Inflammatory macrophage treated with lipopolysaccharide for 4 hours (primary cell): ENCODE measurements at regions not wholly inside any gene's neighbourhood (a gene's known extent, or its start where the extent isn't known, plus 50 kb on each side); places are given as distances from the start of the nearest gene placed in this dataset.

Experiments used
- DNase-seq: peaks from one replicate; pipeline ENCODE4 v3.0.0-alpha.2; 2020

DNA sequence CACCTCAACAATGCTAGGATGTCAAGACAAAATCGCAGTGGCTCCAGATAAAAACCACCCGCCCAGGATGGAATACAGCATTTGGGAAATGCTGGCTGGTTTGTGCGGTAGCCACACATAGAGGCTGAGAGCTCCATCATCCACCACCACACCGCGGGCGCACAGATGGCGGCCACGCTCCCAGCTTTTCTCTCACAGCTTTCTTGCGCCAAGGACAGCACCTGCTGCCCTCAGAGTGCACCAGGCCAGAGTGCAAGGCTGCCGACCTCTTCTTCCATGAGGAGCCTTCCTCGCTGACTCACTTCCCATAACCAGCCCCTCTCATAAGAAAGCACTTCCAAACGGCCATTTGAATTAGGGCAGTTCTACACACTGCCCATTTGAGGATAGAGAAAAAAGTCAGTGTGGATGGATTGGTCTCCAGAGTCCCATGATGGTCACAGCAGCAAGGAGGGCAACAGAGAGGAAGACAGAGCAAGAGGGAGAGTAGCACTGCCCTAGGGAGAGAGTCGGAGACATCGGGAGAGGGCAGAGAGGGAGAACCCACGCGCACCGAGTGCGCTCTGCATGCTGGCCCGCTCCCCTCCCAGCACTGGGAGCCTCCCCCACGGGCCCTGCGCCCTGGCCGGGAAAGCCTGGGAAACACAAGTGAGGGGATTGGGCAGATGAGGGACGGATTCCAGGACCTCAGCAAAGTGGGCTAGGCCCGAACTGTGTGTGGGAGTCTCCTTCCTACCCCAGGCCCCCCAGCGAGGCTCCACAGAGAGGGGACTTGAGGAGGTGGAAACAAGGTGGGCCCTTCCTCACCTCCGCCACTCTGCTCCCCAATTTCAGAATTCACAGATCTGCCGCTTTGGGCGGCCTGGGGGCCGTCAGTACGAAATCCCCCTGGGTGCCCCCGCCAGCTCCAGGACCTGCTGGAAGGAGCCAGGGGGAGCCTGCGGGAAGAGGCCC lies 156.9 kb downstream of the USP12 start:
- DNase-seq, result no peak

DNA sequence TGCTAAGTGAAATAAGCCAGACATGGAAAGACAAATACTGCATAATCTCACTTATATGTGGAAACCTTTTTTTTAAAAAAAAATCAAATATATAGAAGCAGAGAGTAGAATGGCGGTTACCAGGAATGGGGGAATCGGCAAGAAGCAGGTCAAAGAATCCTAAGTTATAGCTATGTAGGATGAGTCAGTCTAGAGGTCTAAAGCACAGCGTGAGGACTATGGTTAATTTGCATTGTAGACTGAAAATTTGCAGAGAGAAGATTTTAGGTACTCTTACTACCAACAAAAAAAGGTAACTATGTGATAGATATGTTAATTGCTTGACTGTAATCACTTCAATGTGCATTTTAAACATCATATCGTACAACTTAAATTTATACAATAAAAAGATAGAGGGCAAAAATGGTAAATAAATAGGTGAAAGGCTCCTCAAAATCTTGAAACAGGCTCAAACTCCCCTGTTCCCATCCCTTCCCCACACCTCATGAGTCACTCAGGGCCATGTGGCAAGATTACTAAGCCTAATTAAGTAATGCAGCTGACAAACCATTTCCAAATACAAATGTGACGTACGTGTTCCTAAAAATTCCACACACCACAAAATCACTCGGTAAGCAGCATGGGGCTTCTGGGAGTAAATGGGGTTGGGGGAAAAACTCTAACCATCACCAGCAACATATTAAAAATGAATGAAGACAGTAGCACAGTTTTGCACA lies 159.0 kb downstream of the USP12 start:
- peak; percentile 85 for DNase-seq

DNA sequence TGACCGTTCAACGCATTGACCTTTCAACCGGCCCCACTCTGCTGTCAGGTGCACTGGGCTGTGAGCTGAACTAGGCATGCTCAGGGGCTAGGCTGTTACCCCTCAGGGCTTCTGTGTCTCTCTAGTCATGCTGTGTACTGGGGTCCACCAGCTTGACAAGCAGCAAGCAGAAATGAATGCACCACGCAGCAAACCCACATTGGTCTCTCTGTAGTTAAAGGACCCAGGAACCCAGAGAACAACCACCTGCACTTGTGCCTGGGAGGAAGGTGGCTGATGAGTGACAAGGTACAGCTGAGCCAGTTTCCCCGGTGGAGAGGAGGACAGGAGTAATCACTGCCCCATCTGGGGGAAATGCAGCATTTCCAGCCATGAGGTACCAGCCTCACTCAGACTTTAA lies 159.9 kb downstream of the USP12 start:
- DNase-seq, result no peak

DNA sequence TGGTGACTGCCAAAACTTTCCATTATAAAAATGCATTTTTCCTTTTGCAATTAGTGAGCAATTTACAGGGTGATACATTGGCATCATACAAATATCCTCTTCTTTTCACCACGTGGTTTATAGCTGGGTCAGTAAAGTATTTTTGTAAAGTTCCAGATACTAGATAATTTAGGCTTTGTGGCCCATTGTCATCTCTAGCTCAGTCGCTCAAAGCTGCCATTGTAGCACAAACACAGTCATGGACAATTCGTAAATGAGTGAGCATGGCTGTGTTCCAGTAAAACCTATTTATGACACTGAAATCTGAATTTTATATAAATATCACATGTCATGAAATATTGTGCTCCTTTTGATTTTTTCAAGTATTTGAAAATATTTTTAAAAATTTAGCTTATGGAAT lies 162.9 kb downstream of the USP12 start:
- DNase-seq, result no peak

DNA sequence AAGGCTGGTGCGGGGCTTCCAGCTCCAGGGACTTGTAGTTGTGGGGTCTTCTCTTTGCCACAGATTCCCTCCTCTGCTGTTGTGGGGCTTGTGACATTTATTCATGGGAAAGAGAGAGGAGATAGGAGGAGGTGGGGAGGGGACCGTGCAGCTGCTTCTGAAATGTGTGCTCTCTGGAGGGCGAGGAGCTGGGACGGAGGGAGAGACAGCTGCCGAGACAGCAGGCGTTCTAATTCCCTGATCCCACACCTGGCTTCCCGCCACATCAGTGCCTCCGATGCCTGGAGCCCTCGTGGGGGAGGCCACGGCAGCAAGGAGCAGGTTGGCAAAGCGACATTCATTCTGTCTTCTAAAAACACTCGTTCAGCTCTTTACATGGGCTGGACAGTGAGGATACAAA lies 164.4 kb downstream of the USP12 start:
- DNase-seq, result no peak

DNA sequence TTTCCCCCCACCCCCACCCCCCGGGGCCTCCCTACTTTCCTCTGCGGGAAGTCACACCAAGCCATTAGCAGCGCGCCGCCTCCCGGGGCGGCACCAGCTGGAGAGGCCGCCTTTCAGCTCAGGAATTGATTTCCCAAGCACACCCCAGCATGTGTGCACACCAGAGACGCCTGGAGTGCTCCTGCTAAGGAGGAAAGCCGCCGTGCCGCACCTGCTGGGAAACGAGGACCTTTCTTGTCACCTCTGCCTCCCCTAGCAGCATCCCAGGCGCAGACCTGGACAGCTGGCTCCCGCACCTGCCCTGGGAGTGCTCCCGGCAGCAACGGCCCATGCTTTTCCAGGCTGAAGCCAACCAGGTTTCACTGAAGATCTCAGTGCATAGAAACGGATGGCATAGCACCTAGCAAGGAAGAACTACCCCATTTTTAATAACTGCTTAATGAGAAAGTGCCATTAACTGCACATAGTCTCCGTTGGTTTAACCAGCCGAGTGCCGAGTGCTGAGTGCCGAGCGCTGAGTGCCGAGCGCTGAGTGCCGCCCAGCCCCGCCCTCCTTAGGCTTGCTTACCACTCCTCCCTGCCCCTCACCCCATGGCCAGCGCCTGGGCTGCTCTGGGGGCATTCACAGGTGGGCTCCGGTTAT lies 165.0 kb downstream of the USP12 start:
- no peak for DNase-seq

DNA sequence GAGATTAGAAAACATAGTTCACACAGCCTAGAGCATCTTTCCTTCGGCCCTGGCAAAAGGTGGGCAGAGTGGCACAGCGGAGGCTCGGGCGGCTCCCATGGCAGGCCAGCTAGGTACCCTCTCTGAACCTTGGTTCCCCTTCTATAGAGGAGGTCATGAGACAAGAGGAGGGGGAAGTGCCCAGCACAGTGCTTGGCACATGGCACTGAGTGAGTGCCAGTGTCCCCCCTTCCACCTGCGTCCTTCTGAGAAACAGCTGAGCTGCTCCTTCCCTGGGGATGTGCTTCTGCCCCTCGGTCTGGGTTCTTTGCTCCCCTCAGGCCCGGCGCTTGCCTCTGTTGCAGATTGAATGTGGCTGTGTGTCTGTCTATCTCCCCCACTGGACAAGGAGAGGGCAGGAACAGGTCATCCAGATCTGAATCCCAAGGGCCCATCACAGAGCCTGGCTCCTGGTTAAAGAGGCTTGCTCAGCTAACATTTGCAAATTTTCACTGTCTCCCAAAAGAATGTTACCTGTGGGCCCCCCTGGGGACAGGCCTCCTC lies 165.6 kb downstream of the USP12 start:
- no peak for DNase-seq

DNA sequence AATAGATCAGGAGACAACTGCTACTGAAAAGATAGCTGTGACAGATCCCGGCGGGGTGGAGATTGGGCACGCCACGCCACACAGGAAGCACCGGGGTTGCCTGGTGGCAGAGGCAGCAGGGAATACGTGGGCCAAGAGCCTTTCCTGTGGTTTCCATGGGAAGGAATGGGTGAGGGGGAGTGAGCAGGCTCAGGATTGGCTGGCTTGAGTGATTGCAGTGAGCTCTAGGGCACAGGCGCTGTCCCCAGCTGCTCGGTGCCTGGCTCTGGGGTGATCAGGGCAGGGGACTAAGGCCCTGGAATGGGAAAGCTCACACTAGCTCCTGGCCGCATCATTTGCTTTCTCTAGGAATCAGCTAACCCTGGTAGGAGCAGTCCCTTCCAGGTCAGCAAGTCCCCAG lies 166.1 kb downstream of the USP12 start:
- DNase-seq, result no peak

DNA sequence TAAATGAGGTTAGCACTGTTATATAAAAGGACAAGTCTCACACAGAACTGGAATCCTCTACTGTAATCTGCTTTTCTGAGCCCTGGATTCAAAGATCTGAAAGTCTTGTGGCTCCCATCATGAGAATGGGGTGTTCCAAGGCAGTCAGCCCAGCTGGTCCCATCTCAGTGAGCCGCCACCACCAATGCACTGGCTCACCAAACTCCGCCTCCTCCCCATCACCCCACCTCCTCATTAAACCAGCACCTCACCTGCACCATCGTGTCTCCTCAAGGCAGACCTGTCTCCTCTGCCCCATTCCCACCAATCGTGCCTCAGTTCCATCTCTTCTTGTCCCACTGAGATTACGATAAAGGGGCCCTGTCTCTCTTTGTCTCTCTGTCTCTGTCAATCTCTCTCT lies 166.7 kb downstream of the USP12 start:
- no peak for DNase-seq

DNA sequence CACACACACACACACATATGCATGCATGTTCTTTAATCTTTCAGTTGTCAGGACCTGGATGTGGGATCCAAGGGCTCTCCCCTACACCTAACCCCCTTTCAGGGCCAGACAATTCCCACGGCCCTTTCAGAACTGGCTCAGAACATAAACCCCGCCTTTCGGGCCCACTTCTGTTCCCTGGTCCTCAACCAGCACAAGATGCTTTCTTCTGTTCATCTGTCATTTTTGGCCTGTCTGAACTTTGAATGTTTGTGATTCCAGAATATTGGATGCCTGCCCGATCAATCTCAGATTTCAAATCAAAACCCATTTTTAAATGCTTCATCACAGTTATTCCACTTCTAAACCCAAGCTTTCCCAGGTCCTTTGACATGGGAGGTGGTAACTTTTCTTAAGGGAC lies 167.3 kb downstream of the USP12 start:
- no peak for DNase-seq

DNA sequence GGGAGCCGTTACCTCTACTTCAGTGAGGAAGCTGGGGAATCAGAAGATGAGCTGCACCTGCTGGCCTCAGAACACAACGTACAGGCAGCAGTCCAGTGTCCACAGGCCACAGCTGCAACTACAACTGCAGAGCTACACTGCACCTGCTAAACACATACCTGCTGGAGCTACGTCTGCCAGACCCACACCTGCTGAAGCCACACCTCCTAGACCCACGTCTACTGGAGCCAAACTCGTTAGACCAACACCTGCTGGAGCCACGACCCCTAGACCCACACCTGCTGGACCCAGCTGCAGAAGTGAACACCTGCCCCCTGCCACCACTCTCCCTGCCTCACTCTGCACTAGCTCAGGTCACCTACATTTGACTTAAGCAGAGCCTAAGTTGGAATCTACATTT lies 169.9 kb downstream of the USP12 start:
- no peak for DNase-seq

DNA sequence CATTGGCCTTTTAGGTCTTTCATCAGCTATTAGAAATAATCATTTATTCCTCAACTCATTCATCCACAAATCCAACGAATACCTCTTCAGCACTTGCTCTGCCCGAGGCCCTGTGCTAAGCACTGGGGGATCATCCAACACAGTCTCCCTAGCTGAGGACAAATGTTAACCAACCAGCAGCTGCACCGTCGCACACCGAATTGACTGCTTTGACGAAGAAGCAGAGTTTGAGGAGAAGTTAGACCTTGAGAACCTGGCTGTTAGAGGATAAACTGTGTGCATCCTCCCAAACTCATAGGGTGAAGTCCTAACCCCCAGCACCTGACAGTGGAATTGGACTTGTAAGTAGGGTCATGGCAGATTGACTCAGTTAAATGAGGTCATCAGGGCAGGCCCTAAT lies 170.9 kb downstream of the USP12 start:
- no peak for DNase-seq

DNA sequence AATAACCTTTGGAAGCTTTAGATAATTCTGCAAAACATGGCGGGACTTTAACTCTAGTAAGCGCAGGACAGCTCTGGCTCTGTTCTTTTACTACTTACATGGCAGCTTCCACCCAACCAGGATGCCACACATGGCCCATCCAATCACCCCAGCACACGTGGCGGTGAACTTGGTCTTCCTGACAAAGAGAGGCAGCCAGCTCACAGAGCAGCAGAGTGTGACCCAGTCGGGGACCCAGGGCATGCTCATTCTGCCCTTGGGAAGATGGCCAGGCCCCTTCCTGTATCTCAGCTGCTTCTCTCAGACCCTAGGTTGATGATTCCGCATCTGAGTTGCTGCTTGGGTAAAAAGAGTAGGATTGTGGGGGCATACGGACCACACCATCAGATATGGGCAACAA lies 172.1 kb downstream of the USP12 start:
- no peak for DNase-seq

DNA sequence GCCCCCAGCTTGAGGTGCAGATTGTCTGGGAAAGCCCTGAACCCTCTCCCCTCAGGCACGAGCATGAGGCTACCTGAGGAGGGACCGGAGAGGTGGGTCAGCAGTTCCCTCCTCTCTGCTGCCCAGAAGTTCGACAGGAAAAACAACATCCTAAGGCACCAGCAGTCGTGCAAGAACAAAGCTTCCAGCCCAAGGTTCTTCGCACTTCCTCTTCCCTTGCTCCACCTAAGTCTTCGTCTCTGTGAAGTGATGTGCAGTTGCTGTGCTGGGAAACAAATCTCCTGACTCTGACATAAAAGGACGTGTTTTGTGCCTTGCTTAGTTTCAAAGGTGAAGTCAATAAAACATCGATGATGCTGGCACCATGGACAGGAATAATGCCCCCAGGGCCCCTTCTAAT lies 173.3 kb downstream of the USP12 start:
- no peak for DNase-seq

DNA sequence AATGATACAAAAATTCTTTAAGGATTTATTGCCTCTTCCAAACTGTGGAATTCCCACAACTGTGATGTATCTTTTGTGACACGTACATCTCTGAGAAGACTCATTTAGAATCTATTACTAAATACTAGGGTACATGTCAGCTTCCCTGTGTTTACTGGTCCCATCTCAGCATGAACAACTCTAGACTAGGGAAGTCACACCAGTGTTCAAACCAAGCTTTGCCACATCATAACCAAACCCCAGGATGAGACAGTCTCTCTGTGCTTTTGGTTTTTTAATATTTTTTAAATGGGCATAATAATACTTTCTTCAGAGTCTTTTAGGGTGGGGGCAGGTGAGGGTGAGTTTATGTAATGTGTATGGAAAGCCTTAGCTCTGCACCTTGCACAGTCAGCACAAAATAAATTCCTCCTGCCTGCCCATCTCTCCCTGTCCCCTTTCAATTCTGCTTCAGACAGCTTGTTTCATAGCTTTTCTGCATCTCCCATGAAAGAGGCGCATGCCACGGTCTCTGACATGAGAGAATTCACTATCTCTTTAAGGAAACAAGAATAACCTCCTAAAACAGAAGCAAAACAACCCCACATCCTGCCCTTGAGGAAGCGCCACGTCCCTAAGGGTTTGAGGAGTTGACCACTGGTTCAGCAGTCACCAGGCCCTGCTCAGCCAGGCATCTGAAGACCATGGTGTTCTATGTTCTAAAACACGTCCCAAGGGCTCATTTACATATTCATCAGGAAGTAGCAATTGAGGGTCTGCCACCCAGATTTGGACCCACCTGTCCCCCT lies 174.5 kb downstream of the USP12 start:
- DNase-seq, result no peak

DNA sequence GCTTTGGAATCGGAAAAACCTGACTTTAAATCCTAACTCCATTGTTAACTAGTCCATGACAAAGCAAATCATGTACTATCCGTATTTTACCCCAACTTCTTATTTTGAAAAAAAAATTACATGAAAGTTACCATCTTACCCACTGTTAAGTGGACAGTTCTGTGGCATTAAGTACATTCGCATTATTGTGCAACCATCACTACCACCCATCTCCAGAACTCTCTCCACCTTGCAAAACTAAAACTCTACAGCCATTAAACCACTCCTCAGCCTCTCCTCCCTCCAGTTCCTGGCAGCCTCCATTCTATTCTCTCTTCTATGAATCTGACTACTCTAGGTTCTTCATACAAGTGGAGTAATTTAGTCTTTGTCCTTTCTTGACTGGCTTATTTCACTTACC lies 176.5 kb downstream of the USP12 start:
- no peak for DNase-seq

DNA sequence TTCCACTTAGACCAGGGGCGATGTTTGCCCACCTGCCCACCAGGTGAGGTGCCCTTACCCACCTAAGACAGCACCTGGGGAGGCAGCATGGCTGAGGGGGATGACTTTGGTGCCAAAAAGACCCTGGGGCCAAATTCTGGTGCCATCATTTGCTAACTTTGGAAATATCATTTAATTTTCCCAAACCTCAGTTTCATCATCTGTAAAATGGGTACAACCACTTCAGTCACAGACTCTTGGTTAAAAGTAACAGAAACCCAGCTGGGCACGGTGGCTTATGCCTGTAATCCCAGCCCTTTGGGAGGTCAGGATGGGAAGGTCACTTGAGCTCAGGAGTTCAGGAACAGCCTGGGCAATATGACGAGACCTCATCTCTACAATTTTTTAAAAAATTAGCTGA lies 177.8 kb downstream of the USP12 start:
- DNase-seq, result no peak

DNA sequence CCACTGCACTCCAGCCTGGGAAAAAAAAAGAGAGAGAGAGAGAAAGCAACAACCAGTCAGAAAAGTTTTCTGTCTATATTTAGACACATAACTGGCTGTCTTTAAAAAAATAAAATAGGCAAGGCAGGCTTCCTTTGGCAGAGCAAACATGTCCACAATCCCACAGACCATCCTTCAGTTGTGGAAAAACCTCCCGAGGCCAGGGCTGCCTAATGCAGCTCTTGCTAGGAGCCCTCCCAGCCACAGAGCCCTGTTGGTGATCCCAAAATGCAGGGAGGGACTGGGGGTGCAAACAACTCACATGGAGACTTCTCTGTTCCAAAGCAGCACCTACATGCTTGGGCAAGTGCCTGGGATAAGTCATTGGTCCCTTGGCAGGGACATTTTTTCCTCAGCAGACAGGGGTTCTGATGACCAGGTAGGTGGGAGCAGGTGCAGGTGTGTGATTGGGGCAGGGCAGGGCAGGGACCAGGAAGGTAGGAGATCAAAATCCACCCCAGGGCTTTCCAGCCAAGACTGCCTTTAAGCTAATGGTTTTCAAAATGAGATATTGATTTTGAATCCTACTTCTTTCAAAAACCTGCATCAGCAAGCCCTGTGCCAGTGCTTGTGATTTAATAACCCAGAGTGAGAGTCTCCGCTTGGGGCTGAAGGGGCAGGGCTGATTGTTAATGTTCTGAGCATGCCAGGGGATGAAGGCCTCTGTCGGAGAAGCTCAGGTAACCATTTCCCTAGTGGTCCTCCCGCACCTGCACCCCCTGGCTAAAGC lies 178.5 kb downstream of the USP12 start:
- no peak for DNase-seq

DNA sequence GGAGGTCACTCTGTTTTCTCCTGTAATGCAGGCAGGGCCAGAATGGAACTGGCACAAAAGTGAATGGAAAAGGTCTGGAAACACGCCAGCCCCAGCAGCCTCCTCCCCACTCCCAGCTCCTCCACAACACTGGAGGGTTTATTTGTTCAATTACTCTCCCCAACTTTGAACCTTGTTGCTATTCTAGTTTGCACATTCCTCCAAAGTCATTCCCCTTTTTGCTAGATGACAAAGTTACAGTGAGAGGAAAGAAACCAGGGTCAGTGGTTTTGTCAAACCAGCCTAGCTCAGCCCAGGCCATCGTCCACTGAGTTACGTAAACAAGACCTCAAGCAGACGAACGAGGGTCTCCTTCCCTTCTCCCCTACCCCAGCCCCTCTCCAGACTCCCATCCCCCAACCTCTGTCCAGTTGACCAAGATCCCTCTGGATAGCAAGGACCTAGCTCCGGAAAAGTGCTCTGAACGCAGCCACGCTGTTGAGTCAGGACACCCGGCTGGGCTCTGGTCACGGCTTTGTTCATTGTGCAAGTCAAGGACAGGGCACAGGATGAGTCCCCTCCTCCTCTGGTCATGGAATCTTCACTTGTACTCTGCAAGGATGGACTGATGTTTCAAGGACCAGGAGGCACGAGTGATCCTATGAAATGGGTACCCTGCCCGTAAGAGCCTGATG lies 180.0 kb downstream of the USP12 start:
- DNase-seq, result no peak

DNA sequence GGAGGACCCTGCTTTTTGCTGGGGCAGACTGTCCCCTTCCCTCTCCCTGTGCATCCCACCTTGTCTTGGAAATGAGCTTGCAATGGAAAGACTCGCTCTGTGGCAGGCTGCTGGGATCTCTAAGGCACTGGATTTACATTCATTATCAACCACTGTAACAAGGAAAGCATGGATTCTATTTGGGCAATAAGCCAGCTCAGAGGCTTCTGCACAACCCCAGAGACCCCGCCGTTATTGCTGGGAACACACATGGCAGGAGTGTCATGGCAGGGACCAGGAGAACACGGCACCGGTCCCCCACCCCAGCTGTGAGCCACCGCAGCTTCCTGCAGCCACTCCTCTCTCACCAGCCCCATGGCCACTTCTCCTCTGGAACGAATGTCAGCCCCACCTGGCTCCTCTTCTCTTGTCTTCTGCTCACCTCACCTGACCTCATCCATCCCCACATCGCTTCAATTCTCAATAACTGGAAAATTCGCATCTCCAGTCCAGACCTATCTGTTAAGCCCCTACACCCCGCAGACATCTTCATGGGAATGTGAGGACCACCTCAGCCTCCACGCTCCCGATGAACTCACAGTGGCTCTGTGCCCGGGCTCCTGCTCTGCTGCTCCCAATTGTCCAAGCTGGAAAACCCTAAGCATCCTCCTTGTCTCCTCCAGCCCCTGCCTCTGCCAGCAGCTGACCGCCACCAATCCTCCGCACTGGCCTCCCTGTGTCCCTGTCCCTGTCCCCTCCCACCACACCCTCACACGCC lies 181.5 kb downstream of the USP12 start:
- DNase-seq, result no peak
